Common myeloid progenitor, CD34-positive (primary cell): ENCODE measurements at regions not wholly inside any gene's neighbourhood (a gene's known extent, or its start where the extent isn't known, plus 50 kb on each side); places are given as distances from the start of the nearest gene placed in this dataset.

ENCODE experiments used
- CTCF ChIA-PET: fragments of 350-600 bp; sonication (Branson Sonifier 250); formaldehyde crosslinking; loops from one replicate; lab custom pipeline; 2021; ENCODE audit warnings: antibody characterized with exemption; lab: Charles Lee
- POLR2A ChIA-PET: fragments of 350-600 bp; sonication (Branson Sonifier 250); formaldehyde crosslinking; loops from one replicate; lab custom pipeline; 2021; ENCODE audit warnings: antibody characterized with exemption; lab: Charles Lee
- DNase-seq, 3 donors: peaks; one replicate each; pipeline versions ENCODE4 v3.0.0 to v3.0.0-alpha.2; 2013
- H3K27ac ChIP-seq, 2 experiments: 1 replicate in 1 of 2; 2 replicates in 1 of 2; pipeline ENCODE4 v1.7.0; 2013; ENCODE audit warnings: inconsistent platforms in 2 of 2, low read length in 2 of 2, mild to moderate bottlenecking in 2 of 2, low read depth in 1 of 2, moderate library complexity in 1 of 2; ENCODE audit not compliant: severe bottlenecking in 2 of 2, insufficient read depth in 1 of 2, poor library complexity in 1 of 2
- H3K27me3 ChIP-seq, 5 experiments: replicated peaks in 2 of 5; 1 replicate in 3 of 5; 2 replicates in 2 of 5; pipeline versions ENCODE4 v1.6.1 to v1.7.0; 2013; ENCODE audit warnings: low read length in 4 of 5, mild to moderate bottlenecking in 2 of 5, moderate library complexity in 2 of 5, inconsistent platforms in 1 of 5; ENCODE audit not compliant: insufficient read depth in 5 of 5, control insufficient read depth in 4 of 5
- H3K36me3 ChIP-seq, 4 experiments: 1 replicate in 2 of 4; 2 replicates in 2 of 4; pipeline versions ENCODE4 v1.6.1 to v1.7.0; 2013; ENCODE audit warnings: low read length in 3 of 4, control low read depth in 1 of 4, mild to moderate bottlenecking in 1 of 4; ENCODE audit not compliant: control insufficient read depth in 4 of 4, insufficient read depth in 4 of 4
- H3K4me1 ChIP-seq, 4 experiments: 1 replicate in 3 of 4; 2 replicates in 1 of 4; pipeline versions ENCODE4 v1.6.1 to v1.7.1; 2013; ENCODE audit warnings: low read length in 3 of 4, mild to moderate bottlenecking in 3 of 4, control low read depth in 1 of 4, inconsistent platforms in 1 of 4, moderate library complexity in 1 of 4; ENCODE audit not compliant: control insufficient read depth in 4 of 4, insufficient read depth in 4 of 4; ENCODE audit errors: control extremely low read depth in 1 of 4
- H3K4me3 ChIP-seq, 7 experiments: 1 replicate in 4 of 7; 2 replicates in 3 of 7; pipeline versions ENCODE4 v1.5.1 to v1.7.0; 2013; ENCODE audit warnings: mild to moderate bottlenecking in 7 of 7, low read length in 6 of 7, moderate library complexity in 6 of 7, inconsistent platforms in 2 of 7, low read depth in 2 of 7, control low read depth in 1 of 7; ENCODE audit not compliant: insufficient read depth in 4 of 7, control insufficient read depth in 1 of 7; ENCODE audit errors: extremely low read depth in 1 of 7
- H3K9me3 ChIP-seq, 5 experiments: 1 replicate in 4 of 5; 2 replicates in 1 of 5; pipeline versions ENCODE4 v1.6.1 to v1.7.1; 2013; ENCODE audit warnings: low read length in 4 of 5, mild to moderate bottlenecking in 2 of 5, inconsistent platforms in 1 of 5, low read depth in 1 of 5, moderate library complexity in 1 of 5; ENCODE audit not compliant: control insufficient read depth in 4 of 5, insufficient read depth in 2 of 5; ENCODE audit errors: control extremely low read depth in 1 of 5
- WGBS: methylation state at CpG from one replicate; pipeline ENCODE4 v1.1.5; 2013; ENCODE audit not compliant: insufficient coverage; 5-methylcytosine and 5-hydroxymethylcytosine counted together

DNA sequence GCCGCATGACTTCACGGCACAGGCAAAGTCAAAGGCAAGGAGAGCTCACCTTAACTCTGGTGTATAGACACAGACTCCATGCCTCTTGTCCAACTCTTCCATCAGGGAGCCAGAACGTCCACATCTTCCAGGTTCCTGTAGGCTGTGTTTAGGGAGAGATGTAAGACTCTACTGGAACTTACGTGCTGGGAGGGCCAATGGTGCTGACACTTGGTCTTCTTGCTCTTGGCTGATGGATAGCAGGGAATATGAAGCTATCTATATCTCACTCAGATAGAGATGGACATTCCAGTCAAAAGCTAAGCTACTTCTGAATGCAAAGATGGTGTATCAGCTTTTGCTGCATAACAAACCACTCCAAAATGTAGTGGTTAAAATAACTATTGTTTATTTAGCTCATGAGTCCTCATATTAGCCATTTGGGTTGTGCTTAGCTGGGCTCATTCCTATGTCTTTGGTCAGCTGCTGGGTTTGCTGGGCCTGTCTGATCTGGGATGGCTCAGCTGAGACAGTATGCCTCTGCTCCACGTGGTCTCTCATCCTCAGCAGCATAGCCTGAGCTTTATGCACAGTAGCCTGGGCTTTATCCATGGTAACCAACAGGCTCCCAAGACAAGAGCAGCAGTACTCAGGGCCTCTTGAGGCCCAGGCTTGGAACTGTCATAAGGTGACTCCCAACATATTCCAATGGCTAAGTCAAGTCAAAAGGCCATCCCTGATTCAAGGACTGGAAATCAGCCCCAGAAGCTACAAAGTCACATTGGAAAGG lies 111.6 kb downstream of the SNX5 start:
- 100% methylated on average over 2 of the region's 5 CpGs for WGBS
- no peak overlapping the region for H3K4me3 ChIP-seq
- peaks cover 4 to 30% (median 22%) of the 10 kb centered on the region in 4 experiments for H3K4me1 ChIP-seq
- H3K27me3 ChIP-seq: peaks cover 0 to 2% (median 0%) of the 10 kb centered on the region in 5 experiments
- DNase-seq: no peak
- POLR2A ChIA-PET: interaction anchor here (0.6 to 0.7 kb wide), 2 partner anchors 33 to 124 kb away, joined by 3 to 6 read pairs; no protein-coding TSS in a partner anchor
- CTCF ChIA-PET: interaction anchor here (0.7 to 1.5 kb wide), 6 partner anchors 10 to 241 kb away, joined by 3 to 4 read pairs (median 3); no protein-coding TSS in a partner anchor
- H3K36me3 ChIP-seq: no peaks in the 10 kb centered on the region
- H3K9me3 ChIP-seq: no peaks in the 10 kb centered on the region
- H3K27ac ChIP-seq: no peak overlapping the region

DNA sequence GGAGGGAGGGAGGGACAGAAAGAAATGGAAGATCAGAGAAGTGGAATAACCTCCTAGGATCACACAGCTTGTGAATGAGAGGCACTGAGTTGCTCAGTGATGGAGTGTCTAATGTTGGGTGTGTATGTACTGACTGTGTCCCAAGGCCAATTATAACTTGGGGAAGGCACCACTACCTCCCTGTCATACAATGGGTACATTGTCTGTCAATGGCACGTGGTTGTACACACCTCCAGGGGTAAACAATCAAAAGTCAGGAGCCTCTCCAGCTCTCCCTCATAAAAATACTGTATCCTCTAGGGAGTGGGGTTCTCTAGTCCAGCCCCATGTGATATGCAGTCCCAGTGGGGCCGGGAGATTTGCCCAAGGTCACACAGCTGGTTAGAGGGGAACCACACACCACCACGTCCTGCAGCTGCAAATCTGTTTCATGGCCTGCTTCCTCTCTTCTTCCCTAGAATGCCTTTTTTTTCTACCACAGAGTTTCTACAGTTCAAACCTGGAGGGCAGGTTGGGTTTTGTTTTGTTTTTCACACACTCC lies 112.5 kb downstream of the SNX5 start:
- Histone ChIP-seq H3K4me3 (no peak overlapping the region), H3K4me1 (peaks cover 4 to 30% (median 22%) of the 10 kb centered on the region in 4 experiments), H3K9me3 (no peaks in the 10 kb centered on the region), H3K27ac (no peak overlapping the region), H3K27me3 (peaks cover 0 to 2% (median 0%) of the 10 kb centered on the region in 5 experiments), H3K36me3 (no peaks in the 10 kb centered on the region)
- CTCF ChIA-PET: interaction anchor here (1.1 to 1.5 kb wide), 4 partner anchors 11 to 42 kb away, joined by 3 to 4 read pairs (median 3); no protein-coding TSS in a partner anchor
- DNase-seq: peak; percentile 45 to 89 (median 86)
- whole genome bisulfite sequencing: 33% methylated on average over 1 of the region's 3 CpGs
- POLR2A ChIA-PET: no interaction called here

DNA sequence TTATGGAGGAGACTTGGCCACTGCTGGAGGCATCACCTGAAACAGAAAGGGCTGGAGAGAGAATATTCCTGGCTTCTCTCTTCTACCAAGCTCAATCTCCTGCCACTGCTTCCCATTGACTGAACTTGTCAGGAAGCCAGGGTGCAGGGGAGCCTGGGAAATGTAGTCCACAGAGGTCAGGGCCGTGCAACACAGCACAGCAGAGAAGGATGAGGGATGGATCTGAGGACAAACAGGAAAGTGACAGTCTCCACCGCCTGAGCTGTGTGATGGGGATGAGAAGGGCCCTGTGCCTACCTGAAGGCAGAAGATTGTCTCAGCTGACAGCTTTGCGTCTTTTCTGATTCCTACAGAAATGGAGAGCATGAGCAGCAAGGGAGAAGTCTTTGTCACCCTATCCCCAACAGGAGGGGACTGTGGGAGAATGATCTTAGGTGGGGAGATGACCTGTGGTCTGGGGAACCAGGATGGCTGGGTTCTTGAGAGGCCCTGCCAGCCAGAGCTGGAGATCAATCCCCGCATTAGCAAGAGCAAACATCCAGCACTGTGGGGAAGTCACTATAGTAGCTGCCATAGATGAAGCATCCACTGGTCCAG lies 114.2 kb downstream of the SNX5 start:
- peak in 1 of 3 donors; percentile 26 for DNase-seq
- H3K4me1 ChIP-seq: peaks cover 4 to 19% (median 15%) of the 10 kb centered on the region in 4 experiments
- no peak overlapping the region for H3K27ac ChIP-seq
- ChIA-PET POLR2A (no interaction called here), CTCF (no interaction called here)
- 59% methylated on average over 3 of the region's 4 CpGs for WGBS
- H3K9me3 ChIP-seq: peaks cover 0 to 4% (median 0%) of the 10 kb centered on the region in 5 experiments
- peaks cover 0 to 2% (median 0%) of the 10 kb centered on the region in 5 experiments for H3K27me3 ChIP-seq
- no peaks in the 10 kb centered on the region for H3K36me3 ChIP-seq
- no peak overlapping the region for H3K4me3 ChIP-seq

DNA sequence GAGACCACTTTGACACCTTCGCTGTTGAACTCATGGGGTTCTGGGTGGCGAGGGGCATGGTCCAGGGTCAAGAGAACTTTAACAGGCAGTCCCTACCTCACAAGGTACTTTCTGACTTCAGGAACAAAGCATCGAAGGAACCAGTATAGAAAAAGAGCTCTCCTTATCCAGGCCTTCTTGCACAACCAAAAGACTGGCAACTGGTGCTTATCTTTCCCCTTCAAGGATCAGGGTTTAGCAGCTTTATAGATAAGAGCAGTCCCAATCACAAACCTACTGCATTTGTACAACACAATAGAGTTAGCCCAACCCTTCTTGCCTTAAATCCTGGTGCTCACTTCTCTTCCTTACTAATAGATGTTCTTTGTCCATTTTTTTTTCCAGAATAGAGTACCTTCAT lies 116.3 kb downstream of the SNX5 start:
- 94% methylated on average over 3 of the region's 3 CpGs for WGBS
- peak in 2 of 3 donors; percentile 14 to 43 for DNase-seq
- Histone ChIP-seq H3K4me1 (peaks cover 4 to 25% (median 15%) of the 10 kb centered on the region in 4 experiments), H3K4me3 (no peak overlapping the region), H3K27ac (no peak overlapping the region), H3K36me3 (no peaks in the 10 kb centered on the region), H3K9me3 (peaks cover 0 to 4% (median 0%) of the 10 kb centered on the region in 5 experiments), H3K27me3 (no peaks in the 10 kb centered on the region)
- ChIA-PET POLR2A (no interaction called here), CTCF (no interaction called here)

DNA sequence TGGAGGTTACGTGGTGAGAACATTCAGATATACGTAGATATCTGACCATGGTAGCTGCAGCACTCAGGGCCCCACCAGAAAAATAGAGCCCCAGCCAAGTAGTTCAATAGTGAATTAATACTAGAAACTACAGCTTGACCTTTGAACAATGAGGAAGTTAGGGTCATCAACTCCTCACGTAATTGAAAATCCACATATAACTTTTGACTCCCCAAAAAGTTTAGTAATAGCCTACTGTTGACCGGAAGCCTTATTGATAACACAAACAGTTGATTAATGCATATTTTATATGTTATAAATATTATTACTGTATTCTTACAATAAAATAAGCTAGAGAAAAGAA lies 117.9 kb downstream of the SNX5 start:
- no peak for DNase-seq
- Histone ChIP-seq H3K36me3 (no peaks in the 10 kb centered on the region), H3K27me3 (no peaks in the 10 kb centered on the region), H3K4me1 (peaks cover 0 to 17% (median 8%) of the 10 kb centered on the region in 4 experiments), H3K9me3 (peaks cover 0 to 4% (median 0%) of the 10 kb centered on the region in 5 experiments), H3K27ac (no peak overlapping the region), H3K4me3 (no peak overlapping the region)
- WGBS: 94% methylated on average over 2 of the region's 4 CpGs
- ChIA-PET POLR2A (no interaction called here), CTCF (interaction anchor here (1.0 kb wide), 1 partner anchor 133 kb away, joined by 4 read pairs; no protein-coding TSS in a partner anchor)

DNA sequence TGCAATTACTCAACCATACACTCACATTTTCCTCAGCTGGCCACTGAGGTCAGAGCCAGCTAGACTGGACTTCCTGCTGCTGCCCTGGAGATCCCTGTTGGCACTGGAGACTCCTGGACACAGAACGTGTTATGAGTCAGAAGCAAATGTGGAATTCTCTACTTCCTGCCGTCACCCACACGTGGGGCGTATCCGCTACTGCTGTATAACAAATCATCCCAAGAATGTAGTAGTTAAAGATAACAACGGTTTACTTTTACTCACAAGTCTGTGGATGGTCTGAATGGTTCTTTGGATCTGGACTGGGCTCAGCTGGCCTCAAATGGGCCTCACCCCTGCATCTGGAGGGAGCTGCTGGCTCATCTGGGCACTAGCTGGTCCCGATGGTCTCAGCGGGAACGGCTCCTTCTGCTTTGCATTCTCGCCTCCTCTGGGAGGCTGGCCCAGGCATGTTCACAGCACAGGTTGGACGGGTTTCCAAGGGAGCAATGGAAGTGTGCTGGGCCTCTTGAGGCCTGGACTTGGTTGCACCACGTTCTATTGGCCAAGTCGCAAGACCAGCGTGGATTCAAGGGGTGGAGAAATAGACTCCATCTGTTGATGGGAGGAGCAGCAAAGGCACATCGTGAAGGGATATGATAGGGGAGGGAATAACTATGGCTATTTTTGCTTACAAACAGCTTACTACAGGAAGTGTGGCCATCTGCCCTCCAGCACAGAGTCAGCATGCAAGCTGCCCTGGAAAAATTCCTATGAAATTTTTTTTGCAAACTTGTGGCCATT lies 118.5 kb downstream of the SNX5 start:
- WGBS: 95% methylated on average over 14 of the region's 15 CpGs
- H3K27ac ChIP-seq: no peak overlapping the region
- no peaks in the 10 kb centered on the region for H3K27me3 ChIP-seq
- CTCF ChIA-PET: interaction anchor here (0.9 to 1.0 kb wide), 2 partner anchors 11 to 132 kb away, joined by 3 to 4 read pairs; no protein-coding TSS in a partner anchor
- POLR2A ChIA-PET: no interaction called here
- no peak for DNase-seq
- H3K4me3 ChIP-seq: no peak overlapping the region
- H3K9me3 ChIP-seq: peaks cover 0 to 4% (median 0%) of the 10 kb centered on the region in 5 experiments
- peaks cover 0 to 17% (median 8%) of the 10 kb centered on the region in 4 experiments for H3K4me1 ChIP-seq
- no peaks in the 10 kb centered on the region for H3K36me3 ChIP-seq
